HCT116 (cell line): ENCODE measurements at regions not wholly inside any gene's neighbourhood (a gene's known extent, or its start where the extent isn't known, plus 50 kb on each side); places are given as distances from the start of the nearest gene placed in this dataset.

Experiments used
- ATAC-seq: fragments of 200-7000 bp; cut with Tn5 transposase; 2 replicates; pipeline ENCODE4 v1.9.1; 2020; ENCODE audit warnings: mild to moderate bottlenecking, moderate library complexity
- BruUV-seq: library from RNA; stranded (reverse); fragments of 400-500 nt; replicated peaks from 2 replicates; lab custom pipeline; 2021; lab: Mats Ljungman, UMichigan
- CTCF ChIA-PET: fragments of 300-600 bp; sonication (Branson Sonifier 250); formaldehyde crosslinking; loops from one replicate; lab custom pipeline; 2021; ENCODE audit warnings: antibody characterized with exemption; lab: Charles Lee
- POLR2A ChIA-PET: fragments of 300-600, 350-600 bp; sonication (Branson Sonifier 250); formaldehyde crosslinking; loops from one replicate; lab custom pipeline; 2021; ENCODE audit warnings: antibody characterized with exemption; lab: Charles Lee
- RAD21 ChIA-PET, 2 experiments: fragments of 300-600 bp; sonication (Branson Sonifier 250); formaldehyde crosslinking; loops; one replicate each; lab custom pipeline; 2023; ENCODE audit warnings: low total read pairs in 2 of 2; ENCODE audit not compliant: uncharacterized antibody in 2 of 2, unreplicated experiment in 2 of 2, low non-redundant PET in 1 of 2; lab: Charles Lee
- DNase-seq: peaks from one replicate; pipeline ENCODE4 v3.0.0-alpha.2; 2010; ENCODE audit warnings: low read depth, low spot score
- H2AFZ ChIP-seq: fragments of 200-600 bp; shearing (Covaris generic), sonication (generic); 2 replicates; pipeline ENCODE4 v1.6.1; 2017; ENCODE audit warnings: low read depth, mixed run types, mixed read lengths, antibody characterized with exemption, low read length; ENCODE audit not compliant: poor library complexity, severe bottlenecking
- H3K27ac ChIP-seq: 2 replicates; pipeline ENCODE4 v1.5.1; 2012; ENCODE audit warnings: low read depth, low read length
- H3K27me3 ChIP-seq: fragments of 200-600 bp; sonication (generic); 2 replicates; pipeline ENCODE4 v1.6.1; 2016; ENCODE audit warnings: mixed run types, low read length, mixed read lengths; ENCODE audit not compliant: insufficient read depth
- H3K36me3 ChIP-seq, 2 experiments: fragments of 200-500 bp in 1 of 2; fragments of 200-600 bp in 1 of 2; sonication (Bioruptor generic) in 1 of 2; sonication (generic) in 1 of 2; 2 replicates each; pipeline versions ENCODE4 v1.5.1 to v1.6.1; 2014 to 2016; ENCODE audit warnings: low read length in 2 of 2, inconsistent platforms in 1 of 2, mixed read lengths in 1 of 2, mixed run types in 1 of 2; ENCODE audit not compliant: insufficient read depth in 2 of 2, control insufficient read depth in 1 of 2
- H3K4me1 ChIP-seq, 2 experiments: fragments of 200-600 bp in 1 of 2; sonication (generic) in 1 of 2; 2 replicates each; pipeline versions ENCODE4 v1.5.1 to v1.6.1; 2012 to 2017; ENCODE audit warnings: low read length in 2 of 2, inconsistent platforms in 1 of 2, mild to moderate bottlenecking in 1 of 2, mixed read lengths in 1 of 2, mixed run types in 1 of 2, moderate library complexity in 1 of 2; ENCODE audit not compliant: insufficient read depth in 2 of 2, control insufficient read depth in 1 of 2
- H3K4me2 ChIP-seq: fragments of 200-600 bp; sonication (generic); 2 replicates; pipeline ENCODE4 v1.6.1; 2017; ENCODE audit warnings: mixed run types, low read length, mixed read lengths
- H3K4me3 ChIP-seq, 2 experiments: fragments of 200-600 bp in 1 of 2; sonication (generic) in 1 of 2; replicated peaks in 1 of 2; 2 replicates each; pipeline ENCODE4 v1.5.1; 2011 to 2016; ENCODE audit warnings: low read length in 2 of 2, control low read depth in 1 of 2, low read depth in 1 of 2, mild to moderate bottlenecking in 1 of 2, mixed read lengths in 1 of 2, mixed run types in 1 of 2
- H3K79me2 ChIP-seq: fragments of 200-600 bp; sonication (generic); 2 replicates; pipeline ENCODE4 v1.6.1; 2017; ENCODE audit warnings: mild to moderate bottlenecking, mixed run types, low read length, moderate library complexity, mixed read lengths; ENCODE audit not compliant: insufficient read depth
- H3K9ac ChIP-seq: fragments of 200-600 bp; sonication (generic); 2 replicates; pipeline ENCODE4 v1.6.1; 2016; ENCODE audit warnings: low read length, mixed read lengths
- H3K9me2 ChIP-seq: fragments of 200-600 bp; sonication (generic), shearing (Covaris generic); 2 replicates; pipeline ENCODE4 v1.6.1; 2017; ENCODE audit warnings: mixed run types, mild to moderate bottlenecking, moderate library complexity; ENCODE audit not compliant: insufficient read depth
- H3K9me3 ChIP-seq, 2 experiments: fragments of 200-500 bp in 1 of 2; fragments of 200-600 bp in 1 of 2; sonication (Bioruptor generic) in 1 of 2; sonication (generic) in 1 of 2; 2 replicates each; pipeline ENCODE4 v1.6.1; 2014 to 2017; ENCODE audit warnings: low read length in 2 of 2, mixed read lengths in 2 of 2, inconsistent platforms in 1 of 2, low read depth in 1 of 2, mild to moderate bottlenecking in 1 of 2, mixed run types in 1 of 2, moderate library complexity in 1 of 2; ENCODE audit not compliant: control insufficient read depth in 1 of 2, insufficient read depth in 1 of 2
- H4K20me1 ChIP-seq: fragments of 200-600 bp; sonication (generic), shearing (Covaris generic); 2 replicates; pipeline ENCODE4 v1.6.1; 2017; ENCODE audit warnings: mixed run types, mild to moderate bottlenecking, moderate library complexity; ENCODE audit not compliant: insufficient read depth
- CEBPB ChIP-seq: IDR thresholded peaks from 2 replicates; pipeline ENCODE4 v1.6.1; 2012; ENCODE audit warnings: low read depth
- EGR1 ChIP-seq: IDR thresholded peaks from 2 replicates; pipeline ENCODE4 v1.6.1; 2012; ENCODE audit warnings: low read depth
- ELF1 ChIP-seq: IDR thresholded peaks from 2 replicates; pipeline ENCODE4 v1.6.1; 2012; ENCODE audit warnings: low read depth, borderline replicate concordance
- EZH2 ChIP-seq: fragments of 200-600 bp; sonication (generic); IDR thresholded peaks from 2 replicates; pipeline ENCODE4 v1.6.1; 2017; ENCODE audit warnings: antibody characterized with exemption, mixed run types
- FOSL1 ChIP-seq: IDR thresholded peaks from 2 replicates; pipeline ENCODE4 v1.6.1; 2012; ENCODE audit warnings: low read depth
- JUND ChIP-seq: IDR thresholded peaks from 2 replicates; pipeline ENCODE4 v1.6.1; 2012
- MAX ChIP-seq: IDR thresholded peaks from 2 replicates; pipeline ENCODE4 v1.6.1; 2012
- POLR2A ChIP-seq: IDR thresholded peaks from 2 replicates; pipeline ENCODE4 v1.7.0; 2011; ENCODE audit warnings: borderline replicate concordance; ENCODE audit not compliant: insufficient read depth, insufficient read length; ENCODE audit errors: extremely low read depth
- RAD21 ChIP-seq: IDR thresholded peaks from 2 replicates; pipeline ENCODE4 v1.6.1; 2012; ENCODE audit warnings: low read depth, mild to moderate bottlenecking
- REST ChIP-seq: IDR thresholded peaks from 2 replicates; pipeline ENCODE4 v1.6.1; 2012; ENCODE audit warnings: low read depth
- SIN3A ChIP-seq: IDR thresholded peaks from 2 replicates; pipeline ENCODE4 v1.6.1; 2012; ENCODE audit warnings: low read depth
- TCF7L2 ChIP-seq: IDR thresholded peaks from 2 replicates; pipeline ENCODE4 v1.7.0; 2011; ENCODE audit warnings: borderline replicate concordance, inconsistent platforms; ENCODE audit not compliant: insufficient read depth, insufficient read length; ENCODE audit errors: extremely low read depth
- YY1 ChIP-seq: IDR thresholded peaks from 2 replicates; pipeline ENCODE4 v1.6.1; 2011; ENCODE audit warnings: low read length, low read depth, moderate library complexity, mild to moderate bottlenecking; ENCODE audit not compliant: insufficient replicate concordance; ENCODE audit errors: extremely low read depth
- ZFX ChIP-seq: fragments of 450-650 bp; IDR thresholded peaks from 2 replicates; pipeline ENCODE4 v1.6.1; 2017
- intact Hi-C: fragments of 100-400 bp; cut with micrococcal nuclease; formaldehyde crosslinking; loops from 2 replicates; pipeline ENCODE4 v1.10.0; 2022

- Histone ChIP-seq H4K20me1 (no peaks in the 10 kb centered on the region), H3K4me3 (no peak overlapping the region), H3K9me3 (no peaks in the 10 kb centered on the region), H3K79me2 (no peaks in the 10 kb centered on the region), H3K4me1 (no peaks in the 10 kb centered on the region), H3K9me2 (no peaks in the 10 kb centered on the region), H3K4me2 (no peak overlapping the region), H3K9ac (no peak overlapping the region), H2AFZ (no peak overlapping the region), H3K27ac (no peak overlapping the region), H3K36me3 (no peaks in the 10 kb centered on the region), H3K27me3 (no peaks in the 10 kb centered on the region)
- intact Hi-C loops: no loop called here
- TF ChIP-seq REST: no peak
- TF ChIP-seq FOSL1: no peak
- TF ChIP-seq SIN3A: no peak
- TF ChIP-seq MAX: no peak
- no peak for TF ChIP-seq TCF7L2
- no peak for DNase-seq
- POLR2A ChIA-PET: no interaction called here
- no peak for ATAC-seq
- RAD21 ChIA-PET: no interaction called here
- BruUV-seq: no TSS peak
- CTCF ChIA-PET: no interaction called here
These were observed 257.0 kb upstream of the CPHXL start for GRCh38 chr16:75983296-75983695.

GRCh38 chr16:75983741-75984381, 257.6 kb upstream of the CPHXL start:
- POLR2A ChIA-PET: no interaction called here
- no TSS peak for BruUV-seq
- H3K79me2 ChIP-seq: no peaks in the 10 kb centered on the region
- CTCF ChIA-PET: no interaction called here
- H3K9me3 ChIP-seq: no peaks in the 10 kb centered on the region
- no peak for DNase-seq
- H3K4me2 ChIP-seq: no peak overlapping the region
- no peaks in the 10 kb centered on the region for H3K4me1 ChIP-seq
- RAD21 ChIA-PET: no interaction called here
- no peak overlapping the region for H3K27ac ChIP-seq
- no peaks in the 10 kb centered on the region for H3K9me2 ChIP-seq
- no peak overlapping the region for H3K4me3 ChIP-seq
- no peak for ATAC-seq
- H2AFZ ChIP-seq: no peak overlapping the region
- no peak overlapping the region for H3K9ac ChIP-seq
- no peaks in the 10 kb centered on the region for H4K20me1 ChIP-seq
- no peaks in the 10 kb centered on the region for H3K27me3 ChIP-seq
- no peaks in the 10 kb centered on the region for H3K36me3 ChIP-seq
- intact Hi-C loops: no loop called here
- no peak for TF ChIP-seq RAD21
- no peak for TF ChIP-seq POLR2A
- TF ChIP-seq FOSL1: no peak
- TF ChIP-seq JUND: no peak
- TF ChIP-seq YY1: no peak
- no peak for TF ChIP-seq CEBPB
- no peak for TF ChIP-seq ZFX
- no peak for TF ChIP-seq EZH2
- no peak for TF ChIP-seq REST
- TF ChIP-seq EGR1: no peak
- no peak for TF ChIP-seq ELF1
